DOHH2 (cell line): ENCODE measurements at regions not wholly inside any gene's neighbourhood (a gene's known extent, or its start where the extent isn't known, plus 50 kb on each side); places are given as distances from the start of the nearest gene placed in this dataset.

Experiments used
- H3F3A ChIP-seq: fragments of 200-600 bp; sonication (generic), shearing (Covaris generic); 2 replicates; pipeline ENCODE4 v1.6.0; 2016; ENCODE audit warnings: antibody characterized with exemption, mild to moderate bottlenecking; ENCODE audit not compliant: control insufficient read depth, insufficient read depth
- H3K27ac ChIP-seq: fragments of 200-600 bp; sonication (generic); 2 replicates; pipeline ENCODE4 v1.5.1; 2014; ENCODE audit warnings: low read depth, mild to moderate bottlenecking, low read length, moderate library complexity
- H3K27me3 ChIP-seq: fragments of 200-600 bp; sonication (generic); 2 replicates; pipeline ENCODE4 v1.6.1; 2014; ENCODE audit warnings: mild to moderate bottlenecking, low read length, mixed read lengths; ENCODE audit not compliant: control insufficient read depth
- H3K36me3 ChIP-seq: fragments of 200-600 bp; sonication (generic); 2 replicates; pipeline ENCODE4 v1.6.1; 2014; ENCODE audit warnings: mild to moderate bottlenecking, low read length, moderate library complexity, mixed read lengths; ENCODE audit not compliant: control insufficient read depth
- H3K4me1 ChIP-seq: fragments of 200-600 bp; sonication (generic); 2 replicates; pipeline ENCODE4 v1.6.1; 2014; ENCODE audit warnings: mild to moderate bottlenecking, low read length, mixed read lengths; ENCODE audit not compliant: control insufficient read depth
- H3K4me2 ChIP-seq: fragments of 200-600 bp; sonication (generic); 2 replicates; pipeline ENCODE4 v1.6.0; 2014; ENCODE audit warnings: mild to moderate bottlenecking, low read length, moderate library complexity
- H3K4me3 ChIP-seq: fragments of 200-600 bp; sonication (generic); 2 replicates; pipeline ENCODE4 v1.5.1; 2014; ENCODE audit warnings: mild to moderate bottlenecking, low read length, mixed read lengths
- H3K79me2 ChIP-seq: fragments of 200-600 bp; sonication (generic); 2 replicates; pipeline ENCODE4 v1.6.1; 2014; ENCODE audit warnings: mild to moderate bottlenecking, low read length, mixed read lengths; ENCODE audit not compliant: control insufficient read depth
- H3K9me2 ChIP-seq: fragments of 200-600 bp; sonication (generic); replicated peaks from 2 replicates; pipeline ENCODE4 v1.6.1; 2014; ENCODE audit warnings: mild to moderate bottlenecking, low read length, mixed read lengths; ENCODE audit not compliant: control insufficient read depth
- H3K9me3 ChIP-seq: fragments of 200-600 bp; sonication (generic); 2 replicates; pipeline ENCODE4 v1.6.1; 2014; ENCODE audit warnings: antibody characterized with exemption, low read length, mixed read lengths; ENCODE audit not compliant: control insufficient read depth, insufficient read depth
- H4K20me1 ChIP-seq: fragments of 200-600 bp; sonication (generic); 2 replicates; pipeline ENCODE4 v1.6.0; 2014; ENCODE audit warnings: low read depth, mild to moderate bottlenecking, antibody characterized with exemption, low read length, moderate library complexity; ENCODE audit not compliant: control insufficient read depth, insufficient read depth
- CTCF ChIP-seq: fragments of 200-600 bp; sonication (generic); IDR thresholded peaks from one replicate; pipeline ENCODE4 v1.5.1; 2014; ENCODE audit warnings: antibody characterized with exemption, mild to moderate bottlenecking, low read depth, low read length; ENCODE audit not compliant: poor library complexity, severe bottlenecking
- EZH2phosphoT487 ChIP-seq: fragments of 200-600 bp; sonication (generic); IDR thresholded peaks from 2 replicates; pipeline ENCODE4 v1.6.1; 2017; ENCODE audit warnings: borderline replicate concordance, mild to moderate bottlenecking, antibody characterized with exemption, low read length, moderate library complexity, mixed read lengths

- no peak overlapping the region for H3K27ac ChIP-seq
- no peaks in the 10 kb centered on the region for H3K4me1 ChIP-seq
- no peaks in the 10 kb centered on the region for H3K9me2 ChIP-seq
- no peak overlapping the region for H3K4me2 ChIP-seq
- H3K79me2 ChIP-seq, result no peaks in the 10 kb centered on the region
- H3F3A ChIP-seq, result no peaks in the 10 kb centered on the region
- H3K36me3 ChIP-seq, result no peaks in the 10 kb centered on the region
- no peaks in the 10 kb centered on the region for H4K20me1 ChIP-seq
- H3K4me3 ChIP-seq, result no peak overlapping the region
- no peaks in the 10 kb centered on the region for H3K27me3 ChIP-seq
- peaks cover 10% of the 10 kb centered on the region; the same call in 1 of the 2 replicates for H3K9me3 ChIP-seq
- TF ChIP-seq CTCF (no peak), EZH2phosphoT487 (no peak)
Measured at GRCh38 chr19:27674701-27675100, 1538.2 kb downstream of the UQCRFS1 start.

DNA sequence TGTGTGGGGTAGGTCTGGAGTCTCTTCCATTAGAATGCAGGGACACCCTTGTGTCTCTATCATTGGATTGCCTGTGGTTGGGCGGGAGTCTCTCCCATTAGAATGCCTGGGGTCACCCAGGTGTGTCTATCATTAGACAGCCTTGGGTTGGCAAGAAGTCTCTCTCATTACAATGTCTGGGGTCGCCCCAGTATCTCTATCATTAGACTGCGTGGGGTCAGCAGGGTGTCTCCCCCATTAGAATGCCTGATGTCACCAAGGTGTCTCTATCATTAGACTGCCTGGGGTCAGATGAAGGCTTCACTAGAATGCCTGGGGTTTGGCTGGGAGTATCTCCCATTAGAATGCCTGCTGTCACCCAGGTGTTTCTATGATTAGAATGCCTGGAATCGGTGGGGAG is 1539.0 kb downstream of the UQCRFS1 start:
- H3K27ac ChIP-seq, result no peak overlapping the region
- no peaks in the 10 kb centered on the region for H3K4me1 ChIP-seq
- H3K4me2 ChIP-seq, result no peak overlapping the region
- peaks cover 10% of the 10 kb centered on the region; the same call in 1 of the 2 replicates for H3K9me3 ChIP-seq
- TF ChIP-seq CTCF (no peak), EZH2phosphoT487 (no peak)
- H4K20me1 ChIP-seq, result no peaks in the 10 kb centered on the region
- H3K9me2 ChIP-seq, result no peaks in the 10 kb centered on the region
- no peaks in the 10 kb centered on the region for H3F3A ChIP-seq
- H3K27me3 ChIP-seq, result no peaks in the 10 kb centered on the region
- H3K36me3 ChIP-seq, result no peaks in the 10 kb centered on the region
- H3K4me3 ChIP-seq, result no peak overlapping the region
- no peaks in the 10 kb centered on the region for H3K79me2 ChIP-seq

GRCh38 chr19:27672309-27673047 is 1540.5 kb downstream of the UQCRFS1 start:
- Histone ChIP-seq H3K9me2 (no peaks in the 10 kb centered on the region), H3K9me3 (peaks cover 13% of the 10 kb centered on the region; the same call in 1 of the 2 replicates), H3F3A (no peaks in the 10 kb centered on the region), H3K36me3 (no peaks in the 10 kb centered on the region), H3K27me3 (no peaks in the 10 kb centered on the region), H3K27ac (no peak overlapping the region), H4K20me1 (no peaks in the 10 kb centered on the region), H3K4me3 (no peak overlapping the region), H3K79me2 (no peaks in the 10 kb centered on the region), H3K4me2 (no peak overlapping the region), H3K4me1 (no peaks in the 10 kb centered on the region)
- TF ChIP-seq CTCF (no peak), EZH2phosphoT487 (no peak)
